ENCODE measurements at regions not wholly inside any gene's neighbourhood (a gene's known extent, or its start where the extent isn't known, plus 50 kb on each side); places are given as distances from the start of the nearest gene placed in this dataset.

DNA sequence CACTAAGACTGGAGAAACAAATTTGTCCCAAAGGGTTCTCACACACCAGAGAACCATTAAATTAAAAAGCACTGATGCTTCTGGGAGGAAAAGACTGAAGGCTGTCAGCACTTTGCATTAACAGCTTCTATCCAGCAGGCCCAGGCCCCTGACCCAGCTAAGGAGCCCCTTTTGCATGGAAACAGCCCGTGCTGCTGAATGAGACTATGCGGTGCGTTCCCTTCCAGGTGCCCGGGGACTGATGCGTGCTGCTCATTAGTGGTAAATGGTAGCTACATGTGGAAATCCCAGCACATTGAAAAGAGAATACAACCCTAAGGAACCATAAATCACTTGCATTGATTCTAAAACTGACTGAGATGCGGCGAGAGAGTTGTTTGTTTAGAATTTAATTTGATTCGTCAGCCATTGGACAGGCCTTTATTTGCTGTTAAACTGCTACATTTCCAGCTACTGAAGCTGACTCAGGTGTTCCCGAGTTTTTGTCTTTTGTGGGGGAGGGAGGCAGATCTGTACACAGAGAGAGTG, 351.0 kb upstream of the SLC24A2 start (continued):
- no peak for TF ChIP-seq HMGA2 (CRISPR knock-in tag; IDR thresholded peaks at IDR 0.05)
- TF ChIP-seq NFYB (CRISPR knock-in tag; conservative IDR thresholded peaks at IDR 0.05; ENCODE audit: low read depth): no peak

DNA sequence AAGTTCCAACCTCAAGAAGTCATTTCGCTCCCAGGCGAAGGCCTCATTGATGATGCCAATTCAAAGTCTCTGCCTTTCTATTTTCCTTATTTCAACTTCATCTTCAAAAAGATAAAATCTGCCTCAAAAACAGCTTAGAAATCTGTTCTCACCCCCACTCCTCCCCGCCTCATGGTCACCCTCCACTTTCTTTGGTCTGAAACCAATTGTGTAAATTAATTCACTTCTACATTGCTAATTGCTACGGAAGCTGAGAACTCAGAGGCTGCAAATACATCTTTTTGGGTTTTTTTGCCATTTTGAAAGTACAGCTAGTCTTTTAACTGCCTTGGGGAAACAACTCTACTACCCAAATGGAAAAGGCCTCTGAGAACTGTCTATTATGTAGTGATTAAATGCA, 350.0 kb upstream of the SLC24A2 start:
- H3K27ac Mint-ChIP-seq: no peak overlapping the region
- no peaks in the 10 kb centered on the region for H3K27me3 Mint-ChIP-seq (ENCODE audit: low read depth)
- no peak overlapping the region for H3K4me3 Mint-ChIP-seq
- no peaks in the 10 kb centered on the region for H3K9me3 Mint-ChIP-seq
- DNase-seq (ENCODE audit: low spot score) (no peak), ATAC-seq (no peak)
- H3K36me3 Mint-ChIP-seq: no peaks in the 10 kb centered on the region
- TF ChIP-seq ATF1 (CRISPR knock-in tag; IDR thresholded peaks at IDR 0.05): no peak
- TF ChIP-seq SMAD3 (CRISPR knock-in tag; IDR thresholded peaks at IDR 0.05; ENCODE audit: borderline replicate concordance): no peak
- no peak for TF ChIP-seq GTF2I (CRISPR knock-in tag; conservative IDR thresholded peaks at IDR 0.05)
- no peak for TF ChIP-seq STAT6 (CRISPR knock-in tag; conservative IDR thresholded peaks at IDR 0.05; ENCODE audit: low read depth)
- ChIA-PET POLR2A (no interaction called here), CTCF (interaction anchor here (2.5 kb wide), 1 partner anchor 674 kb away, joined by 8 read pairs; no protein-coding TSS in a partner anchor)
- peaks cover 19% of the 10 kb centered on the region for H3K4me1 Mint-ChIP-seq

- H3K4me3 Mint-ChIP-seq: no peak overlapping the region
- no peak for TF ChIP-seq ELF4 (CRISPR knock-in tag; IDR thresholded peaks at IDR 0.05; ENCODE audit: low read depth)
- TF ChIP-seq ATF1 (CRISPR knock-in tag; IDR thresholded peaks at IDR 0.05): no peak
- TF ChIP-seq TP53 (CRISPR knock-in tag; IDR thresholded peaks at IDR 0.05): no peak
- no peak for TF ChIP-seq PRDM15 (CRISPR knock-in tag; IDR thresholded peaks at IDR 0.05)
- TF ChIP-seq ZNF416 (CRISPR knock-in tag; IDR thresholded peaks at IDR 0.05): no peak
- TF ChIP-seq, protein P1, sequence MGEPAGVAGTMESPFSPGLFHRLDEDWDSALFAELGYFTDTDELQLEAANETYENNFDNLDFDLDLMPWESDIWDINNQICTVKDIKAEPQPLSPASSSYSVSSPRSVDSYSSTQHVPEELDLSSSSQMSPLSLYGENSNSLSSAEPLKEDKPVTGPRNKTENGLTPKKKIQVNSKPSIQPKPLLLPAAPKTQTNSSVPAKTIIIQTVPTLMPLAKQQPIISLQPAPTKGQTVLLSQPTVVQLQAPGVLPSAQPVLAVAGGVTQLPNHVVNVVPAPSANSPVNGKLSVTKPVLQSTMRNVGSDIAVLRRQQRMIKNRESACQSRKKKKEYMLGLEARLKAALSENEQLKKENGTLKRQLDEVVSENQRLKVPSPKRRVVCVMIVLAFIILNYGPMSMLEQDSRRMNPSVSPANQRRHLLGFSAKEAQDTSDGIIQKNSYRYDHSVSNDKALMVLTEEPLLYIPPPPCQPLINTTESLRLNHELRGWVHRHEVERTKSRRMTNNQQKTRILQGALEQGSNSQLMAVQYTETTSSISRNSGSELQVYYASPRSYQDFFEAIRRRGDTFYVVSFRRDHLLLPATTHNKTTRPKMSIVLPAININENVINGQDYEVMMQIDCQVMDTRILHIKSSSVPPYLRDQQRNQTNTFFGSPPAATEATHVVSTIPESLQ (CRISPR knock-in tag; IDR thresholded peaks at IDR 0.05): no peak
- H3K36me3 Mint-ChIP-seq: no peaks in the 10 kb centered on the region
- ChIA-PET POLR2A (no interaction called here), CTCF (no interaction called here)
- H3K27ac Mint-ChIP-seq: no peak overlapping the region
- no peaks in the 10 kb centered on the region for H3K27me3 Mint-ChIP-seq (ENCODE audit: low read depth)
- ATAC-seq (no peak), DNase-seq (ENCODE audit: low spot score) (no peak)
- peaks cover 19% of the 10 kb centered on the region for H3K4me1 Mint-ChIP-seq
- no peaks in the 10 kb centered on the region for H3K9me3 Mint-ChIP-seq
Observed at GRCh38 chr9:20138116-20138515, 349.3 kb upstream of the SLC24A2 start.

DNA sequence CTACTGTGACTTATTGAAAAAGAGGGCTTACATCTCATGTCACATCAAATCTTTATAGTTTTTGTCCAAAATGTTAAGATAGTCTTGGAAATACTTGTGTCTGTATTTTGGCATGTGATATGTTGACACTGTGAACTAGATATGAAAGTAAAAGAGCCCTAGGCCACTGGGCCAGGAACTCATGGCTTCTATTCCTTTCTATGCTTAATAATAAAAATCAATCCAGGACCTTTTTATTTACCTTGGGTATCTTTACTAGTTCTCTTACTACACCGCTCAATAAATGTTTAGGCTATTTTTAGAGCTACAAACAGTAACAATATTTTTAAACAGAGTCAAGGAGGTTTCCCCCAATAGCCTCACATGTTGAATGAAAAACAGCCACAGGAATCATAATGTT, 348.6 kb upstream of the SLC24A2 start:
- ChIA-PET POLR2A (no interaction called here), CTCF (no interaction called here)
- Mint-ChIP-seq H3K9me3 (no peaks in the 10 kb centered on the region), H3K27ac (no peak overlapping the region), H3K36me3 (no peaks in the 10 kb centered on the region), H3K27me3 (ENCODE audit: low read depth) (no peaks in the 10 kb centered on the region), H3K4me3 (no peak overlapping the region), H3K4me1 (peaks cover 19% of the 10 kb centered on the region)
- no peak for ATAC-seq
- DNase-seq (ENCODE audit: low spot score): no peak
- TF ChIP-seq, protein P2, sequence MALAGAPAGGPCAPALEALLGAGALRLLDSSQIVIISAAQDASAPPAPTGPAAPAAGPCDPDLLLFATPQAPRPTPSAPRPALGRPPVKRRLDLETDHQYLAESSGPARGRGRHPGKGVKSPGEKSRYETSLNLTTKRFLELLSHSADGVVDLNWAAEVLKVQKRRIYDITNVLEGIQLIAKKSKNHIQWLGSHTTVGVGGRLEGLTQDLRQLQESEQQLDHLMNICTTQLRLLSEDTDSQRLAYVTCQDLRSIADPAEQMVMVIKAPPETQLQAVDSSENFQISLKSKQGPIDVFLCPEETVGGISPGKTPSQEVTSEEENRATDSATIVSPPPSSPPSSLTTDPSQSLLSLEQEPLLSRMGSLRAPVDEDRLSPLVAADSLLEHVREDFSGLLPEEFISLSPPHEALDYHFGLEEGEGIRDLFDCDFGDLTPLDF (CRISPR knock-in tag; IDR thresholded peaks at IDR 0.05): no peak
- no peak for TF ChIP-seq E2F4 (CRISPR knock-in tag; IDR thresholded peaks at IDR 0.05; ENCODE audit: borderline replicate concordance, low read depth)
- TF ChIP-seq, protein P3, sequence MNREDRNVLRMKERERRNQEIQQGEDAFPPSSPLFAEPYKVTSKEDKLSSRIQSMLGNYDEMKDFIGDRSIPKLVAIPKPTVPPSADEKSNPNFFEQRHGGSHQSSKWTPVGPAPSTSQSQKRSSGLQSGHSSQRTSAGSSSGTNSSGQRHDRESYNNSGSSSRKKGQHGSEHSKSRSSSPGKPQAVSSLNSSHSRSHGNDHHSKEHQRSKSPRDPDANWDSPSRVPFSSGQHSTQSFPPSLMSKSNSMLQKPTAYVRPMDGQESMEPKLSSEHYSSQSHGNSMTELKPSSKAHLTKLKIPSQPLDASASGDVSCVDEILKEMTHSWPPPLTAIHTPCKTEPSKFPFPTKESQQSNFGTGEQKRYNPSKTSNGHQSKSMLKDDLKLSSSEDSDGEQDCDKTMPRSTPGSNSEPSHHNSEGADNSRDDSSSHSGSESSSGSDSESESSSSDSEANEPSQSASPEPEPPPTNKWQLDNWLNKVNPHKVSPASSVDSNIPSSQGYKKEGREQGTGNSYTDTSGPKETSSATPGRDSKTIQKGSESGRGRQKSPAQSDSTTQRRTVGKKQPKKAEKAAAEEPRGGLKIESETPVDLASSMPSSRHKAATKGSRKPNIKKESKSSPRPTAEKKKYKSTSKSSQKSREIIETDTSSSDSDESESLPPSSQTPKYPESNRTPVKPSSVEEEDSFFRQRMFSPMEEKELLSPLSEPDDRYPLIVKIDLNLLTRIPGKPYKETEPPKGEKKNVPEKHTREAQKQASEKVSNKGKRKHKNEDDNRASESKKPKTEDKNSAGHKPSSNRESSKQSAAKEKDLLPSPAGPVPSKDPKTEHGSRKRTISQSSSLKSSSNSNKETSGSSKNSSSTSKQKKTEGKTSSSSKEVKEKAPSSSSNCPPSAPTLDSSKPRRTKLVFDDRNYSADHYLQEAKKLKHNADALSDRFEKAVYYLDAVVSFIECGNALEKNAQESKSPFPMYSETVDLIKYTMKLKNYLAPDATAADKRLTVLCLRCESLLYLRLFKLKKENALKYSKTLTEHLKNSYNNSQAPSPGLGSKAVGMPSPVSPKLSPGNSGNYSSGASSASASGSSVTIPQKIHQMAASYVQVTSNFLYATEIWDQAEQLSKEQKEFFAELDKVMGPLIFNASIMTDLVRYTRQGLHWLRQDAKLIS (CRISPR knock-in tag; IDR thresholded peaks at IDR 0.05; ENCODE audit: borderline replicate concordance): no peak
